Thyroid gland (tissue), 4 donors: ENCODE measurements at regions not wholly inside any gene's neighbourhood (a gene's known extent, or its start where the extent isn't known, plus 50 kb on each side); places are given as distances from the start of the nearest gene placed in this dataset.
"Not testable (repeated sequence)": the region's sequence is repeated elsewhere in the genome, so short reads cannot be mapped to it uniquely, and the experiment has no call there.

Experiments used
- DNase-seq, 2 donors: peaks; one replicate each; pipeline ENCODE4 v3.0.0-alpha.2; 2019
- H3K27ac ChIP-seq, 3 donors: fragments of 200-600 bp; sonication (generic); 1 replicate in 2 of 3; 2 replicates in 1 of 3; pipeline ENCODE4 v1.5.1; 2016 to 2019; ENCODE audit warnings: mild to moderate bottlenecking in 1 of 3, moderate library complexity in 1 of 3
- H3K27me3 ChIP-seq: fragments of 200-600 bp; sonication (generic); one replicate; pipeline ENCODE4 v1.5.1; 2019
- H3K36me3 ChIP-seq, 2 donors: fragments of 200-600 bp; sonication (generic); one replicate each; pipeline ENCODE4 v1.5.1; 2016 to 2019
- H3K4me1 ChIP-seq, 2 donors: fragments of 200-600 bp; sonication (generic); one replicate each; pipeline ENCODE4 v1.5.1; 2017 to 2019
- H3K4me3 ChIP-seq, 3 donors: fragments of 200-600 bp; sonication (generic); replicated peaks in 1 of 3; 1 replicate in 2 of 3; 2 replicates in 1 of 3; pipeline ENCODE4 v1.5.1; 2016; ENCODE audit warnings: mild to moderate bottlenecking in 1 of 3
- H3K9me3 ChIP-seq: fragments of 200-600 bp; sonication (generic); one replicate; pipeline ENCODE4 v1.5.1; 2017
- POLR2A ChIP-seq, 2 donors: fragments of 450-650 bp; IDR thresholded peaks; one replicate each; pipeline ENCODE4 v1.6.1; 2017; ENCODE audit warnings: antibody characterized with exemption in 2 of 2, mild to moderate bottlenecking in 2 of 2, moderate library complexity in 1 of 2
- WGBS, 2 donors: methylation state at CpG; one replicate each; pipeline ENCODE4 v1.1.5; 2017; 5-methylcytosine and 5-hydroxymethylcytosine counted together
- intact Hi-C: fragments of 100-400 bp; cut with DNase I; formaldehyde crosslinking; loops from one replicate; pipeline ENCODE4 v1.15.1; 2023
- TF ChIP-seq, protein P1 (sequence below), 6 experiments: fragments of 200-600 bp in 3 of 6; fragments of 450-650 bp in 3 of 6; sonication (generic) in 3 of 6; IDR thresholded peaks; one replicate each; pipeline ENCODE4 v1.5.1; 2016 to 2019; ENCODE audit warnings: antibody characterized with exemption in 6 of 6, mild to moderate bottlenecking in 2 of 6, inconsistent platforms in 1 of 6, moderate library complexity in 1 of 6

DNA sequence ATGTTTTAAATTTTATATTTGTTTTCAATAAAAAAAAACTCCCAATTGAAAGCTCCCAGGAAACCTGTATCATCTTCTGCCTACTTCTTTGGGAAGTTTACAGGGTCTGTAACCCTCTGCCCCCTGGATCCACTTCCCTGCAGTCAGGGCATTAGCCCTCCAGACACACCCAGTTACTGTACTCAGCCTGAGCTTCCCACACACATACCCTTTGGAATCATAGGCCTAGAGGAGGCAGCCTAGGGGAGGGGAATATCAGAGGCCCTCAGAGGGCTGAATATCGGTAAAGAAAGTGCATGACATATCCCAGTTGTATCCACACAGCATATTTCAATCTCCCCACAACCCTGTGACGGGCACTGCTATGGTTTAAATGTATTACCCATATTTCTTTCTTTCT, 56.2 kb upstream of the TFPI start:
- H3K36me3 ChIP-seq, intact Hi-C loops, H3K4me3 ChIP-seq, H3K9me3 ChIP-seq, H3K27ac ChIP-seq, DNase-seq, H3K27me3 ChIP-seq: not testable (repeated sequence)
- peaks cover 6 to 14% of the 10 kb centered on the region in 2 donors for H3K4me1 ChIP-seq
- WGBS, 2 donors: 95 to 96% methylated on average over 2 of the region's 2 CpGs

DNA sequence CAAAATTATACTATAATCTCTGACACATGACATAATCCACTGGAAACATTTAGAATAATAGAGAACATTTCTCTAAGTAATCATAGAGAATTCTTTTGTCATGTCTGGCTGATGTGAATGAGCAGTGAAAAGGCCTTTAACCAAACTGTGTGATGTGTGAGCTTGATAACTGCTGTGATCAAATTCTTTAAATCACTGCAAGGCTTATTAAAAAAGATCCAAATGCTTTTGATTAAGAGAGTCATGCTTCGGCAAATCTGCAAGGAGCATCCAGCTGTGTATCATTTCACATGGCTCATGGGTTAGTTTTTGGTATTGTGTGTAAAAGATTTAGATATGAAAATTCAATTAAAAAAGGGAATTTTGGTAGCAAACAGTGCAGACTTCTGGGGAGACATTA, 58.6 kb upstream of the TFPI start:
- intact Hi-C loops: no loop called here
- H3K27me3 ChIP-seq: no peaks in the 10 kb centered on the region
- 71 to 72% methylated on average over 1 of the region's 1 CpG for WGBS, 2 donors

DNA sequence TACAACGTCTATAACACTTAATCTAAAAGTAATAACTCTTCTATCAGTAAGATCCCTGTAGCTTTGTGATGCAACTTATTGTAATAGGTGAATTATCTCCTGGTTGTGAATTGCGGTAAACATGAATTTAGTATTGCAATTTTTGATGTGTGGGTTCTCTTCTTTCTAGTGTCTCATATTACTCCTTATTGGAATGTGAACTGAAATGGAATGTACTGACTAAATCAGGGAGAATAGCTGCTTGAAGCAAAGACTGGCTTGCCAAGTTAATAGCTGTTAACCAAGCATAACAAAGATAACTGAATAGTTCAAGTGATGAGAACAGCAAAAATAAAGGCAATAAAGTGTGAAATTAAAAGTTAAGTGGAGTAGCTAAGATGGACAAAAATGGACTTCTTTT, 60.5 kb upstream of the TFPI start:
- intact Hi-C loops: no loop called here
- no peak overlapping the region for H3K27ac ChIP-seq
- DNase-seq: no peak

More for the DNA sequence above, 58.6 kb upstream of the TFPI start:
- no peak overlapping the region for H3K27ac ChIP-seq
- peaks cover 12 to 20% of the 10 kb centered on the region in 2 donors for H3K4me1 ChIP-seq
- no peak for DNase-seq
- no peak overlapping the region for H3K4me3 ChIP-seq
- no peak for TF ChIP-seq POLR2A (IDR thresholded peaks at IDR 0.05)
- TF ChIP-seq, protein P1, sequence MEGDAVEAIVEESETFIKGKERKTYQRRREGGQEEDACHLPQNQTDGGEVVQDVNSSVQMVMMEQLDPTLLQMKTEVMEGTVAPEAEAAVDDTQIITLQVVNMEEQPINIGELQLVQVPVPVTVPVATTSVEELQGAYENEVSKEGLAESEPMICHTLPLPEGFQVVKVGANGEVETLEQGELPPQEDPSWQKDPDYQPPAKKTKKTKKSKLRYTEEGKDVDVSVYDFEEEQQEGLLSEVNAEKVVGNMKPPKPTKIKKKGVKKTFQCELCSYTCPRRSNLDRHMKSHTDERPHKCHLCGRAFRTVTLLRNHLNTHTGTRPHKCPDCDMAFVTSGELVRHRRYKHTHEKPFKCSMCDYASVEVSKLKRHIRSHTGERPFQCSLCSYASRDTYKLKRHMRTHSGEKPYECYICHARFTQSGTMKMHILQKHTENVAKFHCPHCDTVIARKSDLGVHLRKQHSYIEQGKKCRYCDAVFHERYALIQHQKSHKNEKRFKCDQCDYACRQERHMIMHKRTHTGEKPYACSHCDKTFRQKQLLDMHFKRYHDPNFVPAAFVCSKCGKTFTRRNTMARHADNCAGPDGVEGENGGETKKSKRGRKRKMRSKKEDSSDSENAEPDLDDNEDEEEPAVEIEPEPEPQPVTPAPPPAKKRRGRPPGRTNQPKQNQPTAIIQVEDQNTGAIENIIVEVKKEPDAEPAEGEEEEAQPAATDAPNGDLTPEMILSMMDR (IDR thresholded peaks at IDR 0.05): no peak
- H3K36me3 ChIP-seq: no peaks in the 10 kb centered on the region
- H3K9me3 ChIP-seq: no peaks in the 10 kb centered on the region

DNA sequence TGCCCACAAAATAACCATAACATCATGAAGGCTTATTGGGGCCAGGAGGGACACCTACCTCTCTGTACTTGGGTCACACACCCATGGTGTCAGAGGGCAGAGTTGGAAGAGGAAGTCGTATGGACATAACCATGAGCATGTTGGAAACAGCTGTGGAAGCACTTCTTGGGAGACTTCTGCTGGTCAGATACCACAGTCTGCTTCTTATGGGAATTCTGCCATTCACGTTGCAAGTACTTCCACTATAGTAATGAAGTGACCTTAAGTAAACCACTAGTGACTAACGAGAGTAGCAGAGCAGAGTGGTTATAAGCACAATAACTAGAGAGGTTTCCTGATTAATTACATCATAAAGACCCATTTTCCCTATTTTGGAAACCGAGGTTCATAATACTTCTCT, 61.1 kb upstream of the TFPI start:
- no peak for TF ChIP-seq POLR2A (IDR thresholded peaks at IDR 0.05)
- TF ChIP-seq, protein P1 (IDR thresholded peaks at IDR 0.05): no peak

More for the DNA sequence above, 60.5 kb upstream of the TFPI start:
- Histone ChIP-seq H3K4me1 (peaks cover 12 to 20% of the 10 kb centered on the region in 2 donors), H3K27me3 (no peaks in the 10 kb centered on the region), H3K36me3 (no peaks in the 10 kb centered on the region), H3K4me3 (no peak overlapping the region), H3K9me3 (no peaks in the 10 kb centered on the region)
- TF ChIP-seq, protein P1 (IDR thresholded peaks at IDR 0.05): no peak
- TF ChIP-seq POLR2A (IDR thresholded peaks at IDR 0.05): no peak
- WGBS, 2 donors: 62 to 68% methylated on average over 2 of the region's 2 CpGs

DNA sequence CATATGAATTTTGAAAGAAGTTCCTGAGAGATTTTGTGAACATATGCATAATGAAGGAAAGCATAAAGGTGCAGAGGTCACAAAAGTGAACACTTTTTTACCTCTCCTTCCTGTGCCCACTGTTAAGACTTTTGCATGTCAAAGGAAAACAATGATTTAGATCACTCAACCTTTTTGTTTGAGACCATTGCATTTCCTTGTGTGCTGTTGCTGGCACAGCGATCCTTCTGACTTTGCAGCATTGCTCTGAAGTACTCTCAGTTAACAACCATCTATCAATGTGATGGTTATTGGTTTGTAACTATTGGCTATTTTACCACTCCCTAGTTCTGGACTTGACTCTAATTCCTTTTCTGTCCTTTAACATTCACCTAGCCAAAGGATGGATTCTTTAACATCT, 61.7 kb upstream of the TFPI start:
- intact Hi-C loops: no loop called here
- Histone ChIP-seq H3K4me1 (peaks cover 12 to 20% of the 10 kb centered on the region in 2 donors), H3K4me3 (no peak overlapping the region), H3K9me3 (no peaks in the 10 kb centered on the region), H3K36me3 (no peaks in the 10 kb centered on the region), H3K27ac (no peak overlapping the region), H3K27me3 (no peaks in the 10 kb centered on the region)
- TF ChIP-seq, protein P1 (IDR thresholded peaks at IDR 0.05): no peak
- no peak for TF ChIP-seq POLR2A (IDR thresholded peaks at IDR 0.05)
- DNase-seq: no peak
- WGBS, 2 donors: 87 to 100% methylated on average over 1 of the region's 1 CpG

More for the DNA sequence above, 61.1 kb upstream of the TFPI start:
- H3K27me3 ChIP-seq: no peaks in the 10 kb centered on the region
- no peak overlapping the region for H3K27ac ChIP-seq
- no peak overlapping the region for H3K4me3 ChIP-seq
- no peaks in the 10 kb centered on the region for H3K9me3 ChIP-seq
- 58 to 60% methylated on average over 3 to 4 of the region's 4 CpGs for WGBS, 2 donors
- intact Hi-C loops: no loop called here
- peaks cover 12 to 20% of the 10 kb centered on the region in 2 donors for H3K4me1 ChIP-seq
- no peak for DNase-seq
- H3K36me3 ChIP-seq: no peaks in the 10 kb centered on the region

DNA sequence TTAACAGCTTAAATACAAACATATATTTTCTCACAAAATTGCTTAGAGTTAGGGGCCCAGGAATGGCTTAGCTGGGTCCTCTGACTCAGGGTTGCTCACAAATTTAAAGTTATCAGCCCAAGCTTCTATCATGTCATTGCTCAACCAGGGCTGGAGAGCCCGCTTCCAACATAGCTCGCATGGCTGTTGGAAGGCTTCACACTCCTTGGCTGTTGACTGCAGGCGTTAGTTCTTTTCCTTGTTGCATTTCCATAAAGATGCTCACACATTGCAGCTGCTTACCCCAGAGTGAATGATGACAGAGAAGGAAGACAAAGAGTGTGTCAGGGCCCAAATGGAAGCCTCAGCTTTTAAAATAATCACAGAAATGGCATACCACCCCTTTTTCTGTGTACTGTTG, 62.9 kb upstream of the TFPI start:
- Histone ChIP-seq H3K4me1 (peaks cover 12 to 20% of the 10 kb centered on the region in 2 donors), H3K27me3 (no peaks in the 10 kb centered on the region), H3K4me3 (no peak overlapping the region), H3K9me3 (no peaks in the 10 kb centered on the region), H3K36me3 (no peaks in the 10 kb centered on the region), H3K27ac (no peak overlapping the region)
- no peak for DNase-seq
- intact Hi-C loops: no loop called here
- TF ChIP-seq POLR2A (IDR thresholded peaks at IDR 0.05): no peak
- TF ChIP-seq, protein P1 (IDR thresholded peaks at IDR 0.05): no peak
- 91 to 95% methylated on average over 3 of the region's 3 CpGs for whole genome bisulfite sequencing, 2 donors
